Gastrocnemius medialis (tissue), 4 donors: ENCODE measurements at regions not wholly inside any gene's neighbourhood (a gene's known extent, or its start where the extent isn't known, plus 50 kb on each side); places are given as distances from the start of the nearest gene placed in this dataset.

ENCODE experiments used
- POLR2A ChIP-seq, 2 donors: fragments of 450-650 bp; IDR thresholded peaks; one replicate each; pipeline ENCODE4 v1.6.1; 2017; ENCODE audit warnings: antibody characterized with exemption in 2 of 2, mild to moderate bottlenecking in 2 of 2, moderate library complexity in 2 of 2
- TF ChIP-seq, protein P1 (sequence below), 5 experiments: fragments of 450-650 bp in 3 of 5; fragments of 200-600 bp in 2 of 5; sonication (generic) in 2 of 5; IDR thresholded peaks in 4 of 5; conservative IDR thresholded peaks in 1 of 5; 1 replicate in 4 of 5; 2 replicates in 1 of 5; pipeline ENCODE4 v1.5.1; 2016 to 2019; ENCODE audit warnings: antibody characterized with exemption in 5 of 5, mild to moderate bottlenecking in 3 of 5, moderate library complexity in 3 of 5

DNA sequence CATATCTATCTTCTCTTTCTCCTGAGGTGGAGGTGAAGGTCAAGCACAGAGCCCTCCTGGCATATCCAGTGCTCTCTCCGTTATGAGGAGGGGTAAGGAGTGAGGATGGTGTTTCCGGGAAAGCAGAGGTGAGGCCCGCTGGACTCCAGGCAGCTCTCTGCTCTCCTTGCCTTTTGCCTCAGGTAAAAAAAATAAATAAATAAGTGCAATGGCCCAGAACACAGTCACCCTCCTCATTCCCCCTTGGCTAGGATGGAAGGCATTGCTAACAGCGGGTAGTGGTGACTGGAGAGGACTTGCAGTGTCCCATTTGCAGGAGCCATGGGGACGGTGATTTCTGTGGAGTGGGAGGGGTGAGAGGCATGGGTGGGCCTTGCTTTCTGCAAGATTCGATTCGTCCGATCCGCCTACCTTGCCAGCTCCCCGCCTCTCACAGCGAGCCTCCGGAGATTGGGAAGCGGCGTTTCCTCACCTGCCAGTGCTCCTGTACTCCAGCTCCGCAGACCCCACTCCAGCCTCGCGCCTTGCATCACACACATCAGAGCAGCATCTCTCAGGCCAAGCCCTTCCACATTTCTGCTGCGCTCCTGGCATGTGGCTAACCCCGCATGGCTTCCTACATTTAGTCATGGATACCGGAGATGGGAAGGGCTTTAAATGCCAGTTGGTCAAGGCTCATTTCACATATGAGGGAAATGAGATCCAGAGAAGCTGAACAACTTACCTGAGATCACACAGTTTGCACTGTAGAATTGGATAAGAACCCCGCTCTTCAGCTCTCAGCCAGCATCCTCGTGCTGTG, 155.2 kb downstream of the VAPA start:
- TF ChIP-seq, protein P1, sequence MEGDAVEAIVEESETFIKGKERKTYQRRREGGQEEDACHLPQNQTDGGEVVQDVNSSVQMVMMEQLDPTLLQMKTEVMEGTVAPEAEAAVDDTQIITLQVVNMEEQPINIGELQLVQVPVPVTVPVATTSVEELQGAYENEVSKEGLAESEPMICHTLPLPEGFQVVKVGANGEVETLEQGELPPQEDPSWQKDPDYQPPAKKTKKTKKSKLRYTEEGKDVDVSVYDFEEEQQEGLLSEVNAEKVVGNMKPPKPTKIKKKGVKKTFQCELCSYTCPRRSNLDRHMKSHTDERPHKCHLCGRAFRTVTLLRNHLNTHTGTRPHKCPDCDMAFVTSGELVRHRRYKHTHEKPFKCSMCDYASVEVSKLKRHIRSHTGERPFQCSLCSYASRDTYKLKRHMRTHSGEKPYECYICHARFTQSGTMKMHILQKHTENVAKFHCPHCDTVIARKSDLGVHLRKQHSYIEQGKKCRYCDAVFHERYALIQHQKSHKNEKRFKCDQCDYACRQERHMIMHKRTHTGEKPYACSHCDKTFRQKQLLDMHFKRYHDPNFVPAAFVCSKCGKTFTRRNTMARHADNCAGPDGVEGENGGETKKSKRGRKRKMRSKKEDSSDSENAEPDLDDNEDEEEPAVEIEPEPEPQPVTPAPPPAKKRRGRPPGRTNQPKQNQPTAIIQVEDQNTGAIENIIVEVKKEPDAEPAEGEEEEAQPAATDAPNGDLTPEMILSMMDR (IDR thresholded peaks at IDR 0.05 in 4 of 5, conservative IDR thresholded peaks at IDR 0.05 in 1 of 5) = no peak
- TF ChIP-seq POLR2A (IDR thresholded peaks at IDR 0.05) = no peak
